ENCODE measurements at regions not wholly inside any gene's neighbourhood (a gene's known extent, or its start where the extent isn't known, plus 50 kb on each side); places are given as distances from the start of the nearest gene placed in this dataset.

DNA sequence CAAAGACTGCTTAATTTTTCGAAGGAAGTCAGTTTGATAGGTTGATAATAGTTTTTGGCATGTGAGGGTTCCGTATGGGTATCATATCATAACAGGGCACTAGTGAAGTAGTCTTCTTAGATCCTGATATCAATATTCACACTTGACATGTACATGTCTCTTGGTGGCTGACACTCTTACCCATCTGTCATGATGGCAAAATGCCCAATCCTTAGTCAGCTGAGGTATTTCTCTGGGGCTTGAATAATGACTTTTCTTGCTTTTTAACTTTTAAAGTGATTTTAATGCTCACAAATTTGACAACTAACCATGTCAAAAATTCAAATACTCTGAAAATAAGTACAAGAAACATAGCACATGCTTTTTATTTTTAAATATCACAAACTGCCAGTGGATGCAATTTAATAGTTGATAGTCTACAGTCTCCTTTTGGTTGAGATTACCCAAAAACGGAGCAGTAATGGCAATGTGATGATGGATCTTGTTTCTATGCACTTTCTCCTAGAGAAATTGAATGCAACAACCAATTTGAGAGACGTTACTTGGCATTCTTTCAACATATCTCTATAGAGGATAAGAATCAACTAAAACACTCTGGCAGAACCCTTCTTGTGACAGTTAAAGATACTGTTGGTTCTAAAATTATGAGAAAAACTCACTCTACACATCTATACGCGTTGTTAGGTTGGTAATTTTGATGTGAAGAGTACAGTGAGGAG, 552.9 kb upstream of the PABPC4L start:
- TF ChIP-seq CTCF (IDR thresholded peaks at IDR 0.05) (no peak), POLR2A (IDR thresholded peaks at IDR 0.05) (no peak), POLR2AphosphoS5 (IDR thresholded peaks at IDR 0.05) (no peak)

All from suprapubic skin (tissue), 4 donors.